Activated CD4-positive, alpha-beta memory T cell treated with anti-CD3 and anti-CD28 coated beads for 36 hours (primary cell): ENCODE measurements at regions not wholly inside any gene's neighbourhood (a gene's known extent, or its start where the extent isn't known, plus 50 kb on each side); places are given as distances from the start of the nearest gene placed in this dataset. TPM values are rescaled to one million over a fixed set of nuclear protein-coding genes. Genes with fewer than 3 reads are reported as not detected.

ENCODE experiments used
- microRNA-seq: library from miRNA; unstranded; fragments of <30 nt; microRNA quantifications from one replicate; pipeline ENCODE4 v1.2.0, GENCODE V29; 2022; ENCODE audit warnings: borderline number of aligned reads, borderline microRNAs expressed, borderline replicate concordance

Small RNA genes lying in the stretch of these regions (microRNA-seq; reads per million reads assigned to microRNA genes)
- not detected for gene MIR5191
